HG03064 (cell line): ENCODE measurements at regions not wholly inside any gene's neighbourhood (a gene's known extent, or its start where the extent isn't known, plus 50 kb on each side); places are given as distances from the start of the nearest gene placed in this dataset.

Experiments used
- ATAC-seq: cut with Tn5 transposase; IDR thresholded peaks from one replicate; pipeline ENCODE4 v1.9.1; 2021; ENCODE audit warnings: low read depth; ENCODE audit not compliant: unreplicated experiment

DNA sequence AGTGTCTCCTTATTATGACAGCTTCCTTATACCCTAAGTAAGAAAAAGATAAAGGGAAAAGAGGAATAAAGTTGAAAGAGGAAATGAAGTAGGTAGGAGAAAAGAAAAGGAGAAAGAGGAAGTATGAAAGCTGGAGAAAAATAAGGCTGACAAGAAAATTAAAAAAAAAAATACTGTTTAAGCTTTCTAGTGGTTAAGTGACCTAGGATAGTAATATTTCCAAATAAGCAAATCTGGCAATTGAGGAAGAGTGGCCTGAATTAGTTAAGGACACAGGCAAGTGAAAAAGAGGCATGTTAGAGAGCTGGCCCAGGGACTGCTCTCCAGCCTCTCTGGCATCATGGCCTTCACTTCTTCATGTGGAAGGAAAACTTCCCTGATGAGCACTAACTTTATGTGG lies 76.5 kb upstream of the ADGRF1 start:
- no peak for ATAC-seq

DNA sequence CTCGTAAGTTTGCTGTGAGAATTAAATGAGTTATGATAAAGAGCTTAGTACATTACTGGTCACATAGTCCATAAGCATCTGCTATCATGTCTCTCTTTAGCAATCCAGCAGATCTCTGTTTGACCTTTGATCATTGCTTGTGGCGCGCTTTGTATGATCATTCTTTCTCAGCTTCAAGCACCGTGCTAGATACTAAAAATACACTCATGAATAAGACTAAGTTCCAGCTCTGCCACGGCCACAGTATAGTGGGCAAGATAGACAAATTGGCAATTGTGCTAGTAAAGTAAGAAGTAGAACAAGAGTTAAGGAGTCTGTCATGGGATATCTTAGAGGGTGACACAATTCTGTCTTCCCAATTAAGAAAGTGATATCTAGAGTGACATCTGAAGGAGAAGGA lies 75.2 kb upstream of the ADGRF1 start:
- no peak for ATAC-seq

DNA sequence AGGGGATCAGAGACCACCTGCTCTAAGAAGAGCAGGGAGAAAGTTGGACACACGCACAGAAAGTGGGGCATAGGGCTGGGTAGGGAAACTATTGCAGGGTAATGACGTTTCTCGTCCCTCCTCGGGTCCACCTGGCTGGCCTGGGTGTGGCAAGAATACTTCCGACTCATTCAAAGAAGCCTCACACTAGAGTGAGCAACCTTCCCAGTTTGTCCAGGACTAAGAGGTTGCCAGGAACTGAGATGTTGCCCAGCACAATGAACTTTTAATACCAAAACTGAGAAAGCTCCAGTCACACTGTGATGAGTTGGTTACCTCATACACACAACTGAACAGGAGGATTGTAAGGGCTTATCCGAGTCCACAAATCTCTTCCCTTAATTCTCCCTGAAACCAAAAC lies 74.5 kb upstream of the ADGRF1 start:
- no peak for ATAC-seq

DNA sequence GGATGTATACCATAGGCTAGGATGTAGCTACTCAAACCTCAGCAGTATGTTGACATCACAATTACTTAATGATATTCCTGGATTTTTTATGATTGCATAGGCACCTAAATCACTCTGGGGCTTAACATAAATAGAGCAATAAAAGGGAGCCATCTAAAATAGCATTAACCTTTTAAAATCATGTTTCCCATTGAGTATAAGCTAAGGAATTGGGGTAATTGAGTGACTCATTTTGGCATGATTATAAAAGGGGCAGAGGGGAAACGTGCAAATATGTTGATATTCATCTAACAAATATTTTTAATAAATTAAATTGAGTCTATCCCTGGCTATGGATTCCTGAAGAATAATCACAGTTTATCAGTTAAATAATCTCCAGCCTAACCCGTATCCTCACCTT lies 74.0 kb upstream of the ADGRF1 start:
- no peak for ATAC-seq

DNA sequence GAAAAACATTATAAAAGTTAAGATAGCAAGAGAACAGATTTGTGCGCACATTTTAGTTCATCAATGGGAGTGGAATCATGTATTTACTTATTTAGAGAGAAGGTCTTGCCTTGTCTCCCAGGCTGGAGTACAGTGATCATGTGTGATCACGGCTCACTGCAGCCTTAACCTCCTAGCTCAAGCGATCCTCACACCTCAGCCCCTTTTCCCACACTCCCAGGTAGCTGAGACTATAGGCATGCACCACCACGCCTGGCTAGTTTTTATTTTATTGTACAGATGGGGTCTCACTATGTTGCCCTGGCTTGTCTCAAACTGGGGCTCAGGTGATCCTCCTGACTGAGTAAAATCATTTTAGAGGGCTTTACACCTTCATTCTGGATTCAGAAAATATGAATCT lies 72.3 kb upstream of the ADGRF1 start:
- no peak for ATAC-seq

DNA sequence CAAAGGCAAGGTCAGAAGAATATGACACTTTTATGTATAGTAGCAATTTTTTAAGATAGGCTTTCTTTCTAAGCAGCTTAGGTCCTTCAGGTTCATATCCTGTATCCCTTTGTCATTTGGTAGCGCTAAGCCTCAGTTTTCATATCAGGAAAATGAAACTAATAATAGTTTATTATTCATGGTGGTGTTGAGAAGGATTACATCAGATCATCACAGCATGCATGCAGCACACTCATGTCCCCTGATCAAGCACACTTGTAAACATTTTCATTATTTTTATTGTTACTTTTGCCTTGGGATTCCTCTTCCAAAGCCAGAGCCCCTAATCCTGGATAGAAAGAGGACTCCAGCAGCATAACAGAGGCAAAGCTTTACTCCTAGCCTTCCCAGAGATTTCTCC lies 70.2 kb upstream of the ADGRF1 start:
- no peak for ATAC-seq

DNA sequence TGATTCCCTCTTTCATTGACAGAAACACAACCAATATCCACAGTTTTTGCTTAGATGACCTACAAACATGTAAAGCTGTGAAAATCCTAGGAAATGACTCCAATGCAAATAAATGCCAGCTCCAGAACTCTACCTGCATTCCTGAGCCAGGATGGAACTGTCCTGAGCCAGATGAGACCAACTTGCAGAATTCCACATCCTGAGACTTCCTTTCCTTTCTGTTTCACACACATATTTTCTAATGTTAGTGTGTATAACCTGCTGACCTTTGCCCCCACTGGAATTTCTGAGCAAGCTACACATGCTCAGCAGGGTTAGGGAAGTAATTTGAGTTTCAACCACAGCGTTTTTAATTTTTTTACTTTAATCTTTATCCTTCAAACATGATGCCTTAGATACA lies 69.6 kb upstream of the ADGRF1 start:
- no peak for ATAC-seq

DNA sequence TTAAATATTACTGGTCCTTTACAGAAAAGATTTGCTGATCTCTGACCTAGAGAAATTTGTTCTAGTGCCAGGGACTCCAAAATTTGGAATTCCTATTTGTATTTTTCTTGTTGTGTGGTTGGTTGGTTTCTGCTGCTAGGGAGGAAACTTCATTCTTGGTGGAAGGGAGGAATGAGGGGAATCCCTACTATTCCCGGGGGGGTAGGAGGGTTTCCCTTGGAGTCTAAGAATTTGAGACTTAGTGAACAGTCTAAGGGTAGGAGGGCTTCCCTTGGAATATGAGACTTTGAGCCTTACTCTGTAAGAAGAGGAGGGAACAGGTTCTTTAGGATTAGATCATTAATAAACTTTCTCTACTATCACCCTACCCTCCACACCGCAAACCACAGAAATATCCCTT lies 67.1 kb upstream of the ADGRF1 start:
- ATAC-seq, result no peak

DNA sequence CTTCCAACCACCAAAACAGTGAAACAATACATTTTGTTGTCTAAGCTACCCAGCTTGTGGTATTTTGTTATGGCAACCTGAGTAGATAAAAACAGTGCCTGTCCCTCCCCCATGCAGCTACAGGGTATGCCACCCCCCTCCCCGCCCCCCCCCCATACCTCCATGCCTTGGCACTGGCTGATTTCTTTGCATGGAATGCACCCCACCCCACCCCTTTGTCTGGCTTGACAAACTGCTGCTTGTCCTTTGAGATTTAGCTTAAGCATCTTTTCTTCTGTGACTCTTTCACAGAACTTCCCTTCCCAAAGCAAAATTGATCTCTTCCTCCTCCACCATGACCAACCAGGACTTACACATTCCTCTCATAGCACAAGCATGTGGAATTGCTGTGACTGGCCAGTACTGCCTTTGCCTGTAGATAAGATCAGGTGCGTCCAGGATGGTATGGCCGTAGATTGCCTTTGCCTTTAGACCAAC lies 64.6 kb upstream of the ADGRF1 start:
- no peak for ATAC-seq

DNA sequence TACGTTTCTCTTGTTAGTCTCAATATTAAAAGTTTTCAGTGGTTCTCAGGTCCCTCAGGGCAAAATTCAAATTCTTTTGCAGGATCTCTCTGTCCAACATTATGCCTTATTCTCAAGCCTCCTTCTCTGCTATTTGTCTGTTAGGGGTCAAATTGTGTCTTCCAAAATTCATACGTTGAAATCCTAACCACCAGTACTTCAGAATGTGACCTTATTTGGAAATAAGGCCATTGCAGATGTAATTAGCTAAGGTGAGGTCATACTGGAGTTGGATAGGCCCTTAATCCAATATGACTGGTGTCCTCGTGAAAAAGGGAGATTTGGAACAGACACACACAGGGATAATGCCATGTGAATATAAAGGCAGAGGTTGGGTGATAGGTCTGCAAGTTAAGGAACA lies 64.1 kb upstream of the ADGRF1 start:
- ATAC-seq, result no peak

DNA sequence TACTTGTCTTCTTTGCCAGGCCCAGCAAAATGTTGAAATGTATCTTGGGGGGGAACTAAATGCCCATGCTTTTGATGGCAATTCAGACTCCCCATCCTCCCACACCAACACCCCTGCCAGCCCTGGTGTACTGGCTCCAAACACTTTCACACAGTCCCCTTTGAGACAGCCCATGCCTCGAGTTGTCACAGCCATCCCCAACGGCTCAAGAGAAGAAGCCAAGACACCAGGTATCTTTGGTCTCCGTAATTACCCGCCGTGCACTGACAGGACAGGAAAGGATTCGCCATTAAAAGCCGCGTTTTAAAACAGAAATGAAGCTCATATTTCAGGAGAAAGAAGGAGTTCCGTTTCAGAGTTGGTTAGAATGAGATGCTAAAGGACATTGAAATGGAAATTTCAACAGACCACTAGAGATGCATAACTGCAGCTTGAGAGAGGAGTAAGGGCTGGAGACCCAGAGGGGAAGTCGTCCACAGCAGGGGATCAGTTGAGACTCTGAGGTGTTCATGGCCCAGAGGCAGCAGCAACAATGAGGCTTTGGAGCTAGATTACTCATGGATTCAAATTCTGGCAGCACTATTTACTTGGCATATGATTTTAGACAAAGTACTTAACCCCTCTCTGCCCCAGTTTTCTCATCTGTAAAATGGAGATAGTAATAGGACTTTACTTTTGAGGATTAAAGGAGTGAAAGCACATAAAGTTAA lies 63.5 kb upstream of the ADGRF1 start:
- no peak for ATAC-seq

DNA sequence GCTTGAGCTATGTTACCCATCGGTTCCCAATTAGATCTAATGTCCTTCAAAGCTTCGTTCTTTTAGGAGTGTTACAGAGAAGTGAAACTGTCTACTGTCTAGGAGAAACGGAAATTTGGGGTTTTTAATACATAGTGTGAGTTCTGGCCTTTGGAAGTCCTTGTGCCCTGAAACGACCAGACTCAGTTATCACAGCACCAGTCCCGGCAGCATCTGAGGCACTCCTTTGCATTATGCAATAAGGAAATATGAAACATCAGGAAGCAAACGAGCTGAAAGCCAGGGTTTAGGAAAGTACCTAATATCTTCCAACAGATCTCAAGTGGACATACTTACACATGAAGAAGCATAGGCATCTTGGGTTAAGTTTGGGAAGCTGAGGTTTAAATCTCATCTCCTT lies 61.8 kb upstream of the ADGRF1 start:
- no peak for ATAC-seq

DNA sequence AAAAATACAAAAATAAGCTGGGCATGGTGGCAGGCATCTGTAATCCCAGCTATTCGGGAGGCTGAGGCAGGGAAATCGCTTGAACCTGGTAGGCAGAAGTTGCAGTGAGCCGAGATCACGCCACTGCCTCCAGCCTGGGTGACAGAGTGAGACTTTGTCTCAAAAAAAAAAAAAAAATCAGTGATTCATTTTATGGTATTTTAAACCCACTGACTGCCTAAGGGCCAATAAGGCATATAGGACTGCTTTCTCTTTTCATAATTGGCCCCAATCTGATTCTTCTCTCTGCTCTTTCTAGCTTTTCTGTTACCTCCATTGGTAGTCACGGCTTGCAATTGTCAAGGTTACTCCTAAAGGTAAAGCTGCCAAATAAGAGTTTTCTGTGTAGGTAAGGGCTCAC lies 60.2 kb upstream of the ADGRF1 start:
- no peak for ATAC-seq

DNA sequence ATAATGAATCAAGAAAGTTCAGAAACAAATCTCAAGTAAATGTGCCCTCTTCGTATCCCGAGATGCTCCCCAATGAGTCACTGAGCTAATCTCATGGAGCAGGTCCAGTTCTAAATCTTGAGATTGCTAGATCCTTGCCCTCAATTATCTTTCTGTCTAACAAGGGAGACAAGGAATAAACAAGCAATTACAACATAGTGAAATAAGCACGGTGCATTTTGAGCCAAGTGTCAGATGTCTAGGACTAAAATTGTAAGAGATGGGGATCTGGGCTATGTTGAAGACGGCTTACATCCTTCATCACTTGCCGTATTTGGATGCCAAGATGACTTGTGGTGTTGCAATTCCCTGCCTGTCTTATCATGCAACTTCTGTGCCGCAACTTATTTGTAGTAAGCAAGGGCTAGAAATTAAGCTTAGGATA lies 56.5 kb upstream of the ADGRF1 start:
- ATAC-seq, result no peak

DNA sequence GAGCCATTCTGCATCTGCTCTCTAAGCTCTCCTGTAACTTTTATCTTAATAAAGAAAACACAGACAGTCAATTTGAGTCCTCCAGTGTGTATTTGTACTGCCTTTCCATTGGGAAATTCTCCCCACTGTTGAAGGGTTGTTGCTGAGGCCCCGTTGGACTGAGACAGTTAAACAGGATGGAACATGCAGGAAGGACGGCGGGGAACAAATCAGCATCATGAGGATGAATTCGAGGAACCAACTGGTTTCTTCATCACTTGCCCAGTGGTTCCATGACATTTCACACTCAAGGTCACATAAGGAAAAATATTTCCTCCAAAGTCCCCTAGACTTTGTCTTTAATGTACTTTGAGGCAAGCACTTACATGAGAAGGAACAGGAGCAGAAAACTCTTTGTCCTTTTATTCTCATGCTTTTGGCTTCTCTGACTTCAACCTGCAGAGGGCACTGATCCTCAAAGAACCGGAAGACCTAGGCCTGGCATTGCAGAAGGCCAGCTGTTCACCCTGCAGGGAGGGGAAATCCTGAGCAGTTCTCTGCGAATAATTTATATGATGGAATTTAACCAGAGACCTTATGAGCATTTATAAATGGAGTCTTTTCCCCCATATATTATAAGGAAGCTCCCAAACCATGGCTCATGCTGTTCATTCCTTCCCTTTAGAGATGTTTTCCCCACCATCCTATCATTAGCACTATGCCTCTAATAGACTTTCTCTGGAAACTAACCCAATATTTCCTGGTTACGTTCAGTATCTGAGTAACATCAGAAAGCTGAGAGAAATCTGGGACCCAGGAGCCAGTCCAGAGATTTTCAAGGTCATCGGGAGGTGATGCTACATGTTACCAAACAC lies 55.2 kb upstream of the ADGRF1 start:
- peak; percentile 87 for ATAC-seq

DNA sequence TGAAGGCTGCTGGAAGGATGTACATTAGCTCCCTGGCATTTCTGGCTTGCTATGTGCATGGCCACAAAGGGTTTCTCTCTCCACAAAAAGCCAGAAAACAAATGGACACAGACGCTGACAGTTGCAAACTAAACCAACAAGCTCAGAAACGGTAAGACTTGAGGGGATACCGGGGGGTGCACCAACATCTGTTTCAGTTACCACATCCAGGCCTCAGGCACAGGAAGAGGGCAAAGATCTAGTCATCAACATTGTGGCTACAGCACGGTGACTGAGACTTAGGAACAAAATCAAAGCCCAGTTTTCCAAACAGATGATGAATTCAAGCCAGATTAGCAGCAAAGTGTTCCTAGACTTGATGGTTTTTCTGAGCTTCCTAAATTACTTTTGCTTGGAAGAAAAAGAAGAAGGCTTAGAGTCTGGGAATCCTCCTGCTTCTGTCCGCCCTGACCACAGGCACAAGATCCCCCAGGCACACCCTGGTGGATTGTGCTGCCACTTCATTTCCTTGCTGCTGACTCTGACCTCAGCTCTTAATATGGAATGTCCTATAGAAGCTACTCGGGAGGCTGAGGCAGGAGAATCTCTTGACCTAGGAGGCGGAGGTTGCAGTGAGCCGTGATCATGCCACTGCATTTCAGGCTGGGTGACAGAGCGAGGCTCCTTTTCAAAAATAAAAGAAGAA lies 54.2 kb upstream of the ADGRF1 start:
- ATAC-seq, result no peak

DNA sequence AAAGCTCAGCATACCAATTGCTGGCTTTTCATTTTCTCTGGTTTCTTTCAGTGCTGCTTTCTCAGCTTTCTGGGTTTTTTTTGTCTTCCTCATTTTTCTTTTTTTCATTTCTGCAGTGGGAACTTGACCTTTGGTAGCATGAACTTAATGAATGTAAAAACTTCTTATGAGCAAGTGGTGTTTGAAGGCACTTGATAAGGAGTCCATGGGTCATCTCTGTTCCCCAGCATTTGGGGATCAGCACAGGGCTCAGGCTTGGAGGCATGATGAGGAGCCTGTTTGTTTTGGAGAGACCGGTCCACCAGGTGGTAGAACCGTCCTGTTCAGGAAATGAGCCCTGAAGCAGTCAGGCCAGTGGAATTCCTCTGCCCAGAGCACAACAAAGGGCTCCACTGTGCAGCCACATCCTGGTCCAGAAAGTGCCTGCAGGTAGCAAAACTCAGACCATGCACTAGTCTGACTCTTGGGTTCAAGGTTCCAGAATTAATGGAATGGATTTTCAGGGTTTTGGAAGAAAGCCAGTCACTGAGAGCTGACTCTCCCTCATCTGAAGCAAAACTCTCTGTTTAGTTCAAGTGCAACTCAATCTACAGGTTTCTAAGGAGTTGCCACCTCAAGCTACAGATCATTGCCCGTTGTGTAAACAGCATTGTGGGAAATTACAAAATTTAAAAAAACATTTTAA lies 52.3 kb upstream of the ADGRF1 start:
- ATAC-seq, result no peak

DNA sequence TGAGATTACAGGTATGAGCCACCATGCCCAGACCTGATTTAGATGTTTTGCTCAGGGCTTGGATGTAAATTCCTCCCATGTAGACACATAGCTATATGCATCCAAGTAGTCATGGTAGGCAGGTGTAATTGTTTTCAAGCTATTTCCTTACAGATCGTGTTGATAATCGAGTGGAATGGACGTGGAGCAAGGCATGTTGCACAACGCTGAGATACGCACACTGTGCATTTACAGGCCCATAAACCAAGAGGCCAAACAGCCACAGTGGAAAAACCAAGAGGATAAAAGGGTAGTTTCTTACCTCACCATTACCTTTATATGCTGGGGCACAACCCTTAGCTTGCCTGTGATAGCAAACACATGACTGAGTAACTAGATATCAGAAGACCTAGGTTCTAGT lies 51.0 kb upstream of the ADGRF1 start:
- no peak for ATAC-seq

DNA sequence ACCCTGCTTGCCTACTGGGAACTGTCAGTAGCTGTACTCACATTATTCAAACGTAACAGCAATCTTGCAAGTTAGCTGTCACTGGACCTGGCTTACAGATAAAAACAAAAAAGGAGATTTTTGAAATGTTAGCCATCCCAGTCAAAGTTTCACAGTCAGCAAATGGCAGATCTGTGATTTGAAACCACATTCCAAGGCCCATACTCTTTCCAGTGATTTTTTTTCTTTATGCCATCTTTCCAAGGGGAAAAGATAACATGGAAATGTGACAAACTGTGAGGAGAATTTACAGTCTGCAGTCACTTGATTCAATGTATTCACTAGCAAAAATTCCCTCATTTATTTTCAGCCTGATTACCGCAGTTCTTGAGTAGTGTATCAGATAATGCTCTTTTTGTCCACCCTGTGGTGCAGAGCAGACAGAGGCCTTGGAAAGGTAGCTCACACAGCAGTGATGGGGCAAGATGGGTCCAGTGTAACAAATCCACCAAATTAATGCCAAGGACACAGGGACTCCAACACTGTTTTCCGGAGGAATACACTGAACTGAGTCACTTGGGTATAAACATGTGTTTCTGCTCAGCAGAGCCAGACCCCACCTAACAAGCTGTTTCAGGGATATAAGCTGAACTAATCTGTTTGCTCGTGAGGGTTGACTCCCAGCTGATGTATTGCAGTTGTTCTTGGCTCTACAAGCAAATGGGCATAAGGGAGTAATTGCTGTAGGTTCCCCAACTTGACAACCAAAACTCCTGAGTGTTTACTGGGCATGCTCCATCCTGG lies 49.9 kb upstream of the ADGRF1 start:
- no peak for ATAC-seq
